HEK293 (cell line): ENCODE measurements at regions not wholly inside any gene's neighbourhood (a gene's known extent, or its start where the extent isn't known, plus 50 kb on each side); places are given as distances from the start of the nearest gene placed in this dataset.

Experiments used
- CTCF ChIA-PET: fragments of 350-600 bp; formaldehyde crosslinking; extraction: SDS; loops from one replicate; lab custom pipeline; 2021; ENCODE audit warnings: antibody characterized with exemption; lab: Yijun Ruan, JAX
- POLR2A ChIA-PET: fragments of 300-600 bp; formaldehyde crosslinking; extraction: SDS; loops from one replicate; lab custom pipeline; 2020; ENCODE audit warnings: antibody characterized with exemption, inconsistent platforms; lab: Yijun Ruan, JAX
- H3K27ac ChIP-seq: fragments of 200-500 bp; sonication (Bioruptor generic); 2 replicates; pipeline ENCODE4 v1.5.1; 2014; ENCODE audit warnings: low read depth, low read length, control low read depth, inconsistent platforms; ENCODE audit errors: extremely low read depth
- H3K36me3 ChIP-seq, 2 experiments: fragments of 200-500 bp in 1 of 2; sonication (Bioruptor generic) in 1 of 2; 1 replicate in 1 of 2; 2 replicates in 1 of 2; pipeline ENCODE4 v1.5.1; 2014 to 2017; ENCODE audit warnings: inconsistent platforms in 2 of 2, low read length in 2 of 2; ENCODE audit not compliant: control insufficient read depth in 2 of 2, insufficient read depth in 1 of 2
- H3K4me1 ChIP-seq: fragments of 200-500 bp; sonication (Bioruptor generic); 2 replicates; pipeline ENCODE4 v1.5.1; 2014; ENCODE audit warnings: mild to moderate bottlenecking, low read length, inconsistent platforms; ENCODE audit not compliant: control insufficient read depth, insufficient read depth
- H3K4me3 ChIP-seq: 2 replicates; pipeline ENCODE4 v1.5.1; 2011; ENCODE audit warnings: low read depth, mild to moderate bottlenecking, control low read depth, low read length, moderate library complexity
- H3K9me3 ChIP-seq: fragments of 200-500 bp; sonication (Bioruptor generic); 2 replicates; pipeline ENCODE4 v1.5.1; 2014; ENCODE audit warnings: low read depth, low read length, inconsistent platforms; ENCODE audit not compliant: control insufficient read depth, insufficient read depth
- KLF17 ChIP-seq: fragments of 450-650 bp; formaldehyde crosslinking; IDR thresholded peaks from 2 replicates; pipeline ENCODE4 v1.5.1; 2016; ENCODE audit warnings: missing biosample characterization, missing genetic modification characterization
- PATZ1 ChIP-seq: fragments of 450-650 bp; formaldehyde crosslinking; IDR thresholded peaks from 2 replicates; pipeline ENCODE4 v1.5.1; 2016; ENCODE audit warnings: missing biosample characterization, missing genetic modification characterization
- PRDM1 ChIP-seq: fragments of 450-650 bp; formaldehyde crosslinking; IDR thresholded peaks from 2 replicates; pipeline ENCODE4; 2016; ENCODE audit warnings: missing biosample characterization, missing genetic modification characterization
- WT1 ChIP-seq: fragments of 450-650 bp; formaldehyde crosslinking; IDR thresholded peaks from 2 replicates; pipeline ENCODE4 v1.5.1; 2016; ENCODE audit warnings: missing biosample characterization, missing genetic modification characterization
- ZBTB1 ChIP-seq: fragments of 450-650 bp; formaldehyde crosslinking; IDR thresholded peaks from 2 replicates; pipeline ENCODE4 v1.5.1; 2016; ENCODE audit warnings: missing biosample characterization, missing genetic modification characterization
- ZBTB10 ChIP-seq: fragments of 450-650 bp; formaldehyde crosslinking; IDR thresholded peaks from 2 replicates; pipeline ENCODE4 v1.5.1; 2016; ENCODE audit warnings: missing biosample characterization, missing genetic modification characterization
- ZBTB17 ChIP-seq: fragments of 450-650 bp; formaldehyde crosslinking; IDR thresholded peaks from 2 replicates; pipeline ENCODE4 v1.5.1; 2016; ENCODE audit warnings: missing biosample characterization, missing genetic modification characterization
- ZBTB8A ChIP-seq: fragments of 450-650 bp; formaldehyde crosslinking; IDR thresholded peaks from 2 replicates; pipeline ENCODE4 v1.5.1; 2016; ENCODE audit warnings: missing biosample characterization, missing genetic modification characterization
- ZNF26 ChIP-seq: fragments of 450-650 bp; formaldehyde crosslinking; IDR thresholded peaks from 2 replicates; pipeline ENCODE4 v1.5.1; 2016; ENCODE audit warnings: missing biosample characterization, missing genetic modification characterization
- ZNF514 ChIP-seq: fragments of 450-650 bp; formaldehyde crosslinking; IDR thresholded peaks from 2 replicates; pipeline ENCODE4 v1.5.1; 2016; ENCODE audit warnings: missing biosample characterization, missing genetic modification characterization
- ZNF645 ChIP-seq: fragments of 450-650 bp; formaldehyde crosslinking; IDR thresholded peaks from 2 replicates; pipeline ENCODE4; 2016; ENCODE audit warnings: missing biosample characterization, missing genetic modification characterization
- ZNF701 ChIP-seq: fragments of 450-650 bp; formaldehyde crosslinking; IDR thresholded peaks from 2 replicates; pipeline ENCODE4 v1.5.1; 2016; ENCODE audit warnings: missing biosample characterization, missing genetic modification characterization
- ZNF768 ChIP-seq: fragments of 450-650 bp; formaldehyde crosslinking; IDR thresholded peaks from 2 replicates; pipeline ENCODE4 v1.5.1; 2018; ENCODE audit warnings: missing biosample characterization, mild to moderate bottlenecking, missing genetic modification characterization
- ZNF791 ChIP-seq: fragments of 450-650 bp; formaldehyde crosslinking; IDR thresholded peaks from 2 replicates; pipeline ENCODE4 v1.5.1; 2016; ENCODE audit warnings: missing biosample characterization, missing genetic modification characterization

- TF ChIP-seq ZNF514 (tag by site-specific recombination) (no peak), PATZ1 (tag by site-specific recombination) (no peak), ZNF26 (no peak), ZNF791 (tag by site-specific recombination) (no peak), ZBTB17 (tag by site-specific recombination) (no peak), ZBTB8A (tag by site-specific recombination) (no peak), ZBTB10 (tag by site-specific recombination) (no peak), PRDM1 (tag by site-specific recombination) (no peak), WT1 (tag by site-specific recombination) (no peak)
- ChIA-PET POLR2A (no interaction called here), CTCF (interaction anchor here (2.1 kb wide), 1 partner anchor 71 kb away, joined by 5 read pairs; no protein-coding TSS in a partner anchor)
- Histone ChIP-seq H3K36me3 (no peaks in the 10 kb centered on the region), H3K4me1 (no peaks in the 10 kb centered on the region), H3K9me3 (no peaks in the 10 kb centered on the region), H3K27ac (no peak overlapping the region), H3K4me3 (no peak overlapping the region)
These were observed 252.5 kb downstream of the SMAD2 start for GRCh38 chr18:47677952-47678351.

- H3K36me3 ChIP-seq: no peaks in the 10 kb centered on the region
- no peaks in the 10 kb centered on the region for H3K9me3 ChIP-seq
- no peak overlapping the region for H3K27ac ChIP-seq
- POLR2A ChIA-PET: no interaction called here
- H3K4me3 ChIP-seq: no peak overlapping the region
- TF ChIP-seq ZNF701 (tag by site-specific recombination) (no peak), ZNF768 (tag by site-specific recombination) (no peak), ZBTB1 (tag by site-specific recombination) (no peak), KLF17 (tag by site-specific recombination) (no peak), ZNF645 (tag by site-specific recombination) (no peak)
- TF ChIP-seq, all 188 proteins: peak for 0
- H3K4me1 ChIP-seq: no peaks in the 10 kb centered on the region
- CTCF ChIA-PET: interaction anchor here (0.7 to 2.1 kb wide), 5 partner anchors 16 to 1426 kb away, joined by 3 to 6 read pairs (median 3); no protein-coding TSS in a partner anchor
These were observed 260.6 kb downstream of the SMAD2 start for GRCh38 chr18:47669815-47670214.
